Fibroblast of skin of right quadriceps (primary cell): ENCODE measurements at regions not wholly inside any gene's neighbourhood (a gene's known extent, or its start where the extent isn't known, plus 50 kb on each side); places are given as distances from the start of the nearest gene placed in this dataset.
"Not testable (repeated sequence)": the region's sequence is repeated elsewhere in the genome, so short reads cannot be mapped to it uniquely, and the experiment has no call there.

Experiments used
- DNase-seq: peaks from one replicate; pipeline ENCODE4 v3.0.0-alpha.2; 2013

DNA sequence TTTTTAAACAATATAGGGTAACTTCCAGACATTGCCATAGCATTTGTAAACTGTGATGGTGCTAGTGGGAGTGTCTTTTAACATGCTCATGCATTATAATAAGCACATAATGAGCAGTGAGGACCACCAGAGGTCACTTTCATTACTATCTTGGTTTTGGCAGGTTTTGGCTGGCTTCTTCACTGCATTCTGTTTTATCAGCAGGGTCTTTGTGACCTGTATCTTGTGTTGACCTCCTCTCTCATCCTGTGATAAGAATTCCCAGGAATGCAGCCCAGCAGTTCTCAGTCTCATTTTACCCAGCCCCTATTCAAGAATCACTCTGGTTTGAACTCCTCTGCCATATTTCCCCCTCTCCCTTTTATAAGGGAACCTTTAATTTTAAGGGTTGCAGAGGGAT is 91.3 kb downstream of the ZNF467 start:
- no peak for DNase-seq

DNA sequence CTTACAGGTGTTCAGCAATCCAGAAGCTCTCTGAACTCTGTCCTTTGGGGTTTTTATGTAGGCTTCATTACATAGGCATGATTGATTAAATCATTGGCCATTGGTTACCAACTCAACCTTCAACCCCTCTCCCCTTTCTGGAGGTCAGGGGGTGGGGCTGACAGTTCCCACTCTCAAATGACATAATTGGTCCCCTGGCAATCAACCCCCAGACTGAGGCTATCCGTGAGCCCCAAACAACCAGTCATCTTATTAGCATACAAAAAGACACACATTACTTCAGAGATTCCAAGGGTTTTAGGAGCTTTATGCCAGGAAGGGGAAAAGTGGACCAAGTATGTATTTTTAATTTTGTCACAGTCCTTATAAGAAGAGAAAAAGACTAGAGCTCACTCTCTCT is 92.1 kb downstream of the ZNF467 start:
- DNase-seq = no peak

DNA sequence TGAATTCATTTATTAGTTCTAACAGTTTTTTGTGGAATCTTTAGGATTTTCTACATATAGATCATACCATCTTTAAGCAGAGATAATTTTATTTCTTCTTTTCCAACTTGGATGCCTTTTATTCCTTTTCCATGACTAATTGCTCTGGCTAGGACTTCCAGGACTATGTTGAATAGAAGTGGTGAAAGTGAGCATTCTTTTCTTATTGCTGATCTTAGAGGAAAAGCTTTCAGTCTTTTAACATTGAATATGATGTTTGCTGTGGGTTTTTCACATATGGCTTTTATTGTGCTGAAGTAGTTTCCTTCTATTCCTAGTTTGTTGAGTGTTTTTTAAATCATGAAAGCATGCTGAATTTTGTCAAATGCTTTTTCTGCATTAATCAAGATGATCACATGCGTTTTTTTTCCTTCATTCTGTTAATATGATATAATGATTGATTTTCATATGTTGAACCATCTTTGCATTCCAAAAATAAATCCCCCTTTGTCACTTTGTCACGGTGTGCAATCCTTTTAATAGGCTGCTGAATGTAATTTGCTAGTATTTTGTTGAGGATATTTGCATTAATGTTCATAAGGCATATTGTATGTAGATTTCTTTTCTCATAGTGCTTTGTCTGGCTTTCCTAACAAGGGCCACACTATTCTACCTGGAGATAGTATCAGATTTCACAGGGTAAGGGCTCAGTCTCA is 92.9 kb downstream of the ZNF467 start:
- peak; percentile 71 for DNase-seq

DNA sequence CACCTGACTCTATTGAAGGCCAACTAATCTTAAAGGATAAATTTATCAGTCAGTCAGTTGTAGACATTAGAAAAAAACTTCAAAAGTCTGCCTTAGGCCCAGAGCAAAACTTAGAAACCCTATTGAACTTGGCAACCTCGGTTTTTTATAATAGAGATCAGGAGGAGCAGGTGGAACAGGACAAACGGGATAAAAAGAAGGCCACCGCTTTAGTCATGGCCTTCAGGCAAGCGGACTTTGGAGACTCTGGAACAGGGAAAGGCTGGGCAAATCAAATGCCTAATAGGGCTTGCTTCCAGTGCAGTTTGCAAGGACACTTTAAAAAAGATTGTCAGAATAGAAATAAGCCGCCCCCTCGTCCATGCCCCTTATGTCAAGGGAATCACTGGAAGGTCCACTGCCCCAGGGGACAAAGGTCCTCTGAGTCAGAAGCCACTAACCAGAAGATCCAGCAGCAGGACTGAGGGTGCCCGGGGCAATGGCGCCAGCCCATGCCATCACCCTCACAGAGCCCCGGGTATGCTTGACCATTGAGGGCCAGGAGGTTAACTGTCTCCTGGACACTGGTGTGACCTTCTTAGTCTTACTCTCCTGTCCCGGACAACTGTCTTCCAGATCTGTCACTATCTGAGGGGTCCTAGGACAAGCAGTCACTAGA is 98.5 kb downstream of the ZNF467 start:
- not testable (repeated sequence) for DNase-seq

DNA sequence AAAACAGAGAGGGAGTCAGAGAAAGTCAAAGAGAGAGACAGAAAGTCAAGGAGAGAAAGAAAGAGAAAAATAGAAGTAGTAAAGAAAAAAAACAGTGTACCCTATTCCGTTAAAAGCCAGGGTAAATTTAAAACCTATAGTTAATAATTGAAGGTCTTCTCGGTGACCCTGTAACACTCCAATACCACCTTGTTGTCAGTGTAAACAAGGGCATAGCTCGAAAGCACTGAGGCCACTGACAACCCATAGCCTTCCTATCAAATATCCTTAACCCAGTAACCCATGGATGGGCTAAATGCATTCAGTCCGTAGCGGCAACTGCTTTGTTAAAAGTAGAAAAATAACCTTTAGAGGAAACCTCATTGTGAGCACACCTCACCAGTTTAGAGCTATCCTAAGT is 100.4 kb downstream of the ZNF467 start:
- DNase-seq = no peak

DNA sequence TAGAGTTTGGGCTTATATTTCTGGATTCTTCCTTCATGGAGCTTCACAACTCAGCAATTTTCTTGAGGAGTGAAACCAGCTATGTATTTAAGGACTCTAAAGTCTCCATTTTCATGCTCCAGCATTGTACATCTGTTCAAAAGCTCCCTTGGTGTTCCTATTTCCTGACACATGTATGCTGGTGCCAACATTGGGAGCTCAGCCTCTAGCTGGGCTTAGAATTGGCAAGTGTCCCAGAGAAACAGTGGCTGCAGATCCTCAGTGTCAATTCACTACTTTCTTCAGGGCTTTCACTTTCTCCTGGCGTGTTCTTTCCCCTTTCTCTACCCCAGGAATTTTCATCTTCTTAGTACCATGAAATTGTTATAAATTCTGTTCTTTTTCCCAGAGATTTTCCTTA is 103.1 kb downstream of the ZNF467 start:
- peak; percentile 32 for DNase-seq

DNA sequence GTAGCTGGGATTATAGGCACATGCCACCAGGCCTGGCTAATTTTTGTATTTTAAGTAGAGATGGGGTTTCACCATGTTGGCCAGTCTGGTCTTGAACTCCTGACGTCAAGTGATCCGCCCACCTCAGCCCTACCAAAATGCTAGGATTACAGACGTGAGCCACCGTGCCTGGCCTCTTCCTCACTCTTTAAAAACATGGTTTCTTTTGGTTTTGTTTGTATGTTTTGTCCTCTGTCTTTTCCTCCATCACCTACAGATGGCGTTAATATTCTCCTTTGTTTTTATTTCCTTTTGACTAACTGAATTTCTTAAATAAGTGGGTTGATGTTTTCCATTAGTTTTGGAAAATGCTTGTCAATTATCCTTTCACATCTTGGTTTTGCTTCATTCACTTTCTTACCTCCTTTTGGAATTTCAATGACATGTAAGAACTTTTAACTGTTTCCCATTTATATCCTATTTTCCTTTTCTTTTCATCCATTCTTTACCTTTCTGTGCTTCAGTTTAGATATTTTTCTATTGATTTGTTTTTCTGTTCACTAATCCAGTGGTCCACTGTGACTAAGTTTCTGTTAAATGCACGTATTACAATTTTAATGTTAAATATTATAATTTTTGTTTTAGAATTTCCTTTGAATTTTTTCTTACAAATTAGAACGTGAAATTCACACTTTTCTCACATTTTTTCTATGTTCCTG is 104.1 kb downstream of the ZNF467 start:
- peak; percentile 31 for DNase-seq

DNA sequence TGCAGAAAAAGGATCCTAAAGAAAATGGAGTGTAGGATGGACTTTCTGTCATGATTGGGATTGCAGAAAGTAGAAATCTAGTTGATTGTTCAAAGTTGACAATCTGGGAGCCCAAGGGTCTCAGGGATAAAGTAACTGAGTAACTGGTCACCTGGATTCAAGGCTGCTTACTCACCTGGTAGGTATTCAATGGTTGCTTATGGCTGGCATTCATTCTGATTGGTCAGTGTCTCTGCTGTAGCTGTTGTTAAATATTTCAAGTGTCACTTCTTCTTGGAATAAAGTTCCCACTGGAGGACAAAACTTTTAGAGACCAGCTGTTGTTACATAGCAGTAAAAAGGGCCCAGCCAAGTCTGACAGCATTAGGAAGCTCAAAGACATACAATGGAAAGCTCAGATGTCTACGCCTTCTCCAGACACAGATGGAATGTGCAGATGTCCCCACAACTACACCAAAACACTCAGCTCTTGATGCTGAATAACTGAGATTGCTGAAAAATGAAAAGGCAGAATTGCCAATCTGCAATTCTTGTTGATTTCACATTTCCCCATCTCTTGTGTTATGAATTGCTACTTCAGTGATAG is 106.9 kb downstream of the ZNF467 start:
- no peak for DNase-seq

DNA sequence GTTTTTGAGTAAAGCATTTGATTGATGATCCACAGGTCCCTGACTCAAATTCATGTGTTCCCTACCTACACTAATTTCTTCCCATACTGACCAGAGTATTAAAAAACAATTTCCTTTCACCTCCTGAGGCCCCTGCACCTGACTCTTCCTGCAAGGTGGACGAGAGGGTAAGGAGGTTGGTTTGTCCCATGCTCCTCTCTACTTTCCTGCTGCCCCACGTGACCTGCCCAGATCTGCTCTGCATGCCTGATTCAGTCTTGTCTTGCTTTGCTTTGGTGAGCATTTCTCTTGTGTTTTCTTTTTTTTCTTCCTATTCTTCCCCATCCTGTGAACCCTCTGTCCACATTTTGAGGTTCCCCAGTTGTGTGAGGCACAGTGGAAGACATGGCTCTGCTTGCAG is 107.8 kb downstream of the ZNF467 start:
- DNase-seq = not testable (repeated sequence)

DNA sequence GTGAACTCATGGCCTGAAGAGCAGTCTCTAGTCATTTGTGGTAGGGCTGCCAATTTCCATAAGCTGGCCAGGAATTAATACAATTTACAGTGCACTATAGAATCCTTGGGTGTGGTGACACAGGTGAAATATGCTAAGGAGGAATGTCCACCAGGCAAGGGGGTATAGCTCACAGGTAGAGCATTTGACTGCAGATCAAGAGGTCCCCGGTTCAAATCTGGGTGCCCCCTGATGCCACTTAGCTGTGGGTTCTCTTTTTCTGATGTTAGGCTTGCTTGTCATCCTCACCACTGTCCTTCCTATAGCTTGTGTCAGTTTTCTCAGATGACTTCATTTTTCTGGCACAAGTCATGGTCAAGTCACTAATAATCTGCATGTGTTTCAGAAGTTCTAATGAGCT is 108.7 kb downstream of the ZNF467 start:
- no peak for DNase-seq

DNA sequence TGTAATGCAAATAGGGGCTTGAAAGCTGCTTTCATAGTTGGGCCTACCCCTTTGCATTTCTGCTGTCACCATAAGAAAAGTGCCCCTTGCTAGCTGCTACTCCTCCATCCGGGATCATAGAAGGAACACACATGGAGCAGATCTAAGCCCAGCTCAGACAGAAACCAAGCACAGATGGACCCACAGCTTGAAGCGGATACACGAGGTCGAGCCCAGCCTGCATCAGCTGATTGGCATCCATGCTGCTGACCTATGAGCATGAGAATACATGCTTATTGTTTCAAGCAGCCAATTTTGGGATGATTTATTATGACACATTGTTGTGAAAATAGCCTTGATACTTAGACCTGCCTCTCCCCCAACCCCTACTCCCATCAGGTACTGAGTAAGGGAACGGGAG is 109.2 kb downstream of the ZNF467 start:
- DNase-seq = no peak

DNA sequence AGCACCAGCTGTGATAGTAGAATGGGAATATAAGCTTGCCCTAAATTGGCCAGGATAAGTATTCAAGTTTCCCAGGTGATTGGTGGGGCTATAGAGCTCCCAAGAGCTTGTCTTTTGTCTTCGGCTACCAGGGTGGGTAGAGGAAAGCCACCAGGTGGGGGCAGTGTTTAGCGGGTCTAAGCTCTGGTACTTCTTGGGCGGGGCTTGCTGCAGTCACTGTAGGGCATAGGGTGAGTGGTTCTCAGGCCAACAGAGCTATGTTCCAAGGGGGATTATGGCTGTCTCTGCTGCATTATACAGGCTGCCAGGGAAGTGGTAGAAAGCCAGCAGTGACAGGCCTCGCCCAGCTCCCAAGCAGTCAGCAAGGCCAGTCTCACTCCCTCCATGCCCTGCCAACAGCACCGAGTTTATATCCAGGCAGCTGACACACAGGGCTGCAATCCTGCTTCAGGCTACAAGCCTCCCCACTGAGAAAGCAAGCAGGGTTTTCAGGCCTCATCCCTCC is 110.7 kb downstream of the ZNF467 start:
- peak; percentile 24 for DNase-seq

DNA sequence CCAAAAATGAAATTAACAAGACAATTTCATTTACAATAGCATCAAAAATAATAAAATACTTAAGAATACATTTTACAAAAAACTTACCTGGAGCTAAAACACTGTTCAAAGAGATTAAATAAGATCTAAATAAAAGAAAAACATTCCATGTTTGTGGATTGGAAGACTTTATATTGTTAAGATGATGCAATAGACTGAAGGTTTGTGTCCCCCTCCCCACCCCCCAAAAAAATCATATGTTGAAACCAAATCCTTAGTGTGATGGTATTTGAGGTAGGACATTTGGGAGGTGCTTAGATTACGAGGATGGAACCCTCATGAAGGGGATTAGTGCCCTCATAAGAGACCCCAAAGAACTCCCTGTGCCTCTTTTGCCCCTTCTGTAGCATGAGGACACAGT is 117.6 kb downstream of the ZNF467 start:
- DNase-seq = no peak

DNA sequence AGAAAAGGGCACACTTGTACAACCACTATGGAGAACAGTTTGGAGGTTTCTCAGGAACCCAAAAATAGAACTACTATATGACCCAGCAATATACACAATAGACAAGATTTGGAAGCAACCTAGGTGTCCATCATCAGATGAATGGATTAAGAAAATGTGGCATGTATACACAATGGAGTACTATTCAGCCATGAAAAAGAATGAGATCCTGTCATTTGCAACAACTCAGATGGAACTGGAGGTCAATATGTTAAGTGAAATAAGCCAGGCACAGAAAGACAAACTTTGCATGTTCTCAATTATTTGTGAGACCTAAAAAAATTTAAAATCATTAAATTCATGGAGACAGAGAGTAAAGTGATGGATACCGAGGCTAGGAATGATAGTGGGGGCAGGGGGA is 118.8 kb downstream of the ZNF467 start:
- DNase-seq = no peak

DNA sequence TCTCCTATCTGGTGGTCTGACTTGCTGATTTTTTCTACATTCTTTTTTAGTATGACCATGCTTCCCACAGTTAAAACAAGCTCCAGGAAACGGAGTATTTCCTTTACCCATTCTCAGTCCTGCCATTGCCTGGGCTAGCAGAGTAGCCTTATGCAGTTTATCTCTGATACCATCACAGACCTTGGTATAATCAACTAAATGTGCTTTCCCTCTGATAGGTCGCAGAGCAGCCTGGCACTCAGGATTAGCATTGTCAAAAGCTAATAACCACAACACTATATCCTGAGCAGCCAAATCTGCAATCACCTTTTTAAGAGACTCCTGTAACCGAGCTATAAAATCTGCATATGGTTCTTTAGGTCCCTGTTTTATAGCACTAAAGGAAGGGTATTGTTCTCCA is 123.2 kb downstream of the ZNF467 start:
- DNase-seq = not testable (repeated sequence)

DNA sequence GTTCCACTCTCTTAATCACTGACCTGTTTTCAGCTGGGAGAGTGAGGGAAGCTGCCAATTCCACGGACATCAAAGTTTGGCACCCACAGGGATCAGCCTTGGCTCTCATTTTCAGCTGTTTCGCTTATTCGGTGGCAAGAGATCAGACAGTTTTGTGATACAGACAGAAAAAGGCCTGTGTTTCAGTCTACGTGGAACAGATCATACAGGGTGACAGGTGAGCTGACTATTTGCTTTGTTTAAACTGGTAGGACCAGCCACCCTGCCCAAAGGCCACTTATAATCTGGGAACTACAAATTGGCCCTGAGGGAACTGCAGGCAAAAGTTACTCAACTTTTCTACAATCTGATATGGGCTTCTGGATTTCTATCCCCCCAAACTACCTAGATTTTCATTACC is 128.6 kb downstream of the ZNF467 start:
- no peak for DNase-seq

DNA sequence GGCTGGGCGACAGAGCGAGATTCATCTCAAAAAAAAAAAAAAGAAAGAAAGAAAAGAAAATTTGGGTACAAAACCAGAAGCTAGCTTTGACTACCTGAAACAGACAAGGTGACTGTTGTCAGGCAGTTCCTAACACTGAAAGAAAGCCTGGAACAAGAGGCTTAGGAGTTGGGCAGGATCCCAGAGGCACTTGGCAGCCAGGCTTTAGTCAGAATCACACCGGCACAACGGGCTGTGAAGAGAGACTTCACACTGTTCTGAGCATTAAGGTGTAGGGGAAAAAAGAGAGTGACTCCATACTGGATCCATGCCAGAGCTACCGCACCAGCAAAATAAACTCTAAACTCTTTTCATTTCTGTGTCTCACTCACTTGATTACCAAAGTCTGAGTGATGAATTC is 130.8 kb downstream of the ZNF467 start:
- no peak for DNase-seq

DNA sequence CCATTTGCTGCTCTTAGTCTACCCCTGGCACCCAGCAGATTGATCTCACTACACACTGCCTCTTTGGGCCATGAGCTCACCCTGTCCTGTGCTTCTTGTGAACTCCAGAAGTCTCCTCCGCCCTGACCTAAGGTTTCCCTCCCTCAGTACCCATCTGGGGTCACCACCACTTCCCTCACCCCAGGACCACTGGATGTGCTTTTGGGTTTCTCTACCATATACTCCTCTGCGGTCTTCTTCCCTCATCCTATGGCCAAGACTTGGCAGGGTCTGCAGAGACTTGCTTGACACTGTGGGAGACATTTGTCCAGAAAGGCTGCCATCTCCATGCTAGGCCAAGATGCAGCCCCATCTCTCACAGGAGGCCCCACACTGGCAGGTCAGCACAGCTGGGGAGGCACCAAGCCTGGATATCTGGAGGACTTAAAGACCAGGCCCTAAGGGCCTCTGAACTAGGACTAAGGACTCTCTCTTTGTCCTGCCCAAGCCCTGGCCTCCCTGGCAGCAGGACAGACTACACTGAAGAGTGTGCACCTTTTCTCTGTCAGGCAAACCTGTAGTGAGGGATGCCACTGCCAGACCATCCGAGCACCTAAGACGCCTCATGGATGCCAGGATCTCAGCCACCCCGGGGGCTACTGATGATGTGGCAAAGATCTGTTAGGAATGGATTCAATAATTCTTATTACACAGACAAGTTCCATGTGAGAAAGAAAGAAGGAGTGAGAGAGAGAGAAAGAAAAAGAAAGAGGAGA is 134.6 kb downstream of the ZNF467 start:
- DNase-seq = no peak

DNA sequence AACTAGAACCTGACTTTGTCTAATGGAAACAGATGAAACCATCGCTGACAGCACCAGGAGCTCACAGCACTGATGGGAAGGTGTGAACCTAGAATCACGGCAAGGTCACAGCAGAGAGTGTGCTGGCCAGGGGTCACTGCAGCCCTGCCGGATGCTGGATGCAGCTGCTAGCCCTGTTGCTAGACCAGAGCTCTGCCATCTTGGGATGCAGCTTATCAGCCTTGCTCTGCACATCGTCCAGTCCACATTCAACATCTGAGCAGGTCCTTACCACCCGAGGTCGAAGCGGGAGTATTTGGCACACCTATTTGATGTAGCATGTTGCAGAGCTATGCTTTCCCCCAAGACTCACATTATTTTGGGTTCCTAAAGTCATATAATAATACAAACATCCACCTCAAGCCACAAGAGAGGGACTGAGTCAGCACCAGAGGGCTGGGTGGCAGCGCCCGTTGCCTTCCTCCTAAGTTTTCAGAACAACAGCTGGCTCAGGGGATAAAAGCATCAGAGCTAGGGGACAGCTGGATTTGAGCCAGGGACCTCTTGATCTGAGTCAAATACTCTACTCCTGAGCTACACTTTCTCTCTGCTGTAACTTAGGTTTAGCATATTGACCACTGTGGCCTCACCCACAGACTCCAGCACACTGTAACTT is 135.3 kb downstream of the ZNF467 start:
- no peak for DNase-seq

DNA sequence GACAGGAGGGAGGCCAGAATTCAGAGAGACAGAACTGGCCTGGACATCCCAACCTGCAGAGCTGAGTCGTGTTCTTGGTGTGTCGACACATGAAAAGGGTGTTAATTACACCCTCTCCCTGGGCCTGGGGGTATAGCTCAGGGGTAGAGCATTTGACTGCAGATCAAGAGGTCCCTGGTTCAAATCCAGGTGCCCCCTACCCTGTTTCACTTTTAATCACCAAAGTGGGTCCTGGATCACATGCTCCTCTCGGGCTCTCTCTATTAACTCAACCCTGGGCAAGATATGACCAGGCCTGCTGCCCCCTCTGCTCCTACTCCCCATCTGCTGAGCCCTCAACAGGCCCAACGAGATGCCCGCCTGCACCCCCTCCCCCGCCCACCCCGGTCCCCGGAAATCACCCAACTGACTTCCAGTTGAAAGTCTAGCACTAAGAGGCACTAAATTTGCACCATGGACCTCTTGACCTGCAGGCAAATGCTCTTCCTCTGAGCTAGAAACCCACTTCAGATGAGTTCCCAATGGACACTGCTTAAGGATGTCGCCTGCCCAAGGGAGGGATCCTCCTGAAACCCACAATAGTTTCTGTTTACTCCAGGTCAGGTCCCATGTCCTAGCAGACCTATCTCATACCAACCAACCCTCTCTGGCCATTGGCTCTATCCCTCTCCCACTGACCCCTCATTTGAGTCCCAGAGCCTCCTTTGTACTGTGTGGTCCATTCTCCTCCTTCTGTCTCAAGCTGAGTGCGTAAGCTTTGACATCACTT is 137.6 kb downstream of the ZNF467 start:
- no peak for DNase-seq
